Trophoblast cell (in vitro differentiated cells and primary cell): ENCODE measurements at regions not wholly inside any gene's neighbourhood (a gene's known extent, or its start where the extent isn't known, plus 50 kb on each side); places are given as distances from the start of the nearest gene placed in this dataset.

Experiments
- DNase-seq, 2 donors: peaks; one replicate each; pipeline ENCODE4 v3.0.0-alpha.2; 2016
- H2AFZ ChIP-seq: 2 replicates; pipeline ENCODE4 v1.6.1; 2013; ENCODE audit warnings: low read length, moderate library complexity, mild to moderate bottlenecking; ENCODE audit not compliant: insufficient read depth, poor library complexity
- H2AK5ac ChIP-seq: 2 replicates; pipeline ENCODE4 v1.6.1; 2013; ENCODE audit warnings: mild to moderate bottlenecking, low read length
- H2BK120ac ChIP-seq: 2 replicates; pipeline ENCODE4 v1.6.1; 2013; ENCODE audit warnings: low read length, mild to moderate bottlenecking, moderate library complexity; ENCODE audit not compliant: insufficient read depth, poor library complexity
- H2BK12ac ChIP-seq: 2 replicates; pipeline ENCODE4 v1.6.1; 2013; ENCODE audit warnings: mild to moderate bottlenecking, low read length, moderate library complexity
- H2BK5ac ChIP-seq: 2 replicates; pipeline ENCODE4 v1.6.1; 2013; ENCODE audit warnings: low read length, low read depth, moderate library complexity, mild to moderate bottlenecking; ENCODE audit not compliant: poor library complexity
- H3K14ac ChIP-seq: 2 replicates; pipeline ENCODE4 v1.6.1; 2013; ENCODE audit warnings: mild to moderate bottlenecking, low read length
- H3K18ac ChIP-seq: 2 replicates; pipeline ENCODE4 v1.6.1; 2013; ENCODE audit warnings: mild to moderate bottlenecking, low read length
- H3K23ac ChIP-seq: 2 replicates; pipeline ENCODE4 v1.6.1; 2013; ENCODE audit warnings: low read length
- H3K27ac ChIP-seq: 2 replicates; pipeline ENCODE4 v1.5.1; 2013; ENCODE audit warnings: low read depth, mild to moderate bottlenecking, inconsistent platforms, low read length, moderate library complexity
- H3K27me3 ChIP-seq: 2 replicates; pipeline ENCODE4 v1.6.1; 2013; ENCODE audit warnings: inconsistent platforms, mild to moderate bottlenecking, low read length, moderate library complexity; ENCODE audit not compliant: insufficient read depth
- H3K36me3 ChIP-seq, 2 experiments: 1 replicate in 1 of 2; 2 replicates in 1 of 2; pipeline ENCODE4 v1.6.1; 2013; ENCODE audit warnings: low read length in 2 of 2, mild to moderate bottlenecking in 2 of 2, moderate library complexity in 1 of 2; ENCODE audit not compliant: insufficient read depth in 2 of 2, control insufficient read depth in 1 of 2
- H3K4ac ChIP-seq: 2 replicates; pipeline ENCODE4 v1.6.1; 2013; ENCODE audit warnings: low read depth, mild to moderate bottlenecking, low read length, moderate library complexity
- H3K4me1 ChIP-seq, 2 experiments: 1 replicate in 1 of 2; 2 replicates in 1 of 2; pipeline ENCODE4 v1.6.1; 2013; ENCODE audit warnings: low read length in 2 of 2, mild to moderate bottlenecking in 2 of 2, moderate library complexity in 1 of 2; ENCODE audit not compliant: insufficient read depth in 2 of 2, control insufficient read depth in 1 of 2
- H3K4me2 ChIP-seq: 2 replicates; pipeline ENCODE4 v1.6.1; 2013; ENCODE audit warnings: inconsistent platforms, mild to moderate bottlenecking, low read length, moderate library complexity
- H3K4me3 ChIP-seq: 2 replicates; pipeline ENCODE4 v1.5.1; 2013; ENCODE audit warnings: mild to moderate bottlenecking, low read depth, low read length, inconsistent platforms
- H3K79me1 ChIP-seq: one replicate; pipeline ENCODE4 v1.6.1; 2013; ENCODE audit warnings: low read length
- H3K79me2 ChIP-seq: 2 replicates; pipeline ENCODE4 v1.6.1; 2013; ENCODE audit warnings: low read length, mild to moderate bottlenecking; ENCODE audit not compliant: control insufficient read depth, insufficient read depth, poor library complexity
- H3K9ac ChIP-seq: 2 replicates; pipeline ENCODE4 v1.6.1; 2013; ENCODE audit warnings: mild to moderate bottlenecking, low read length
- H3K9me3 ChIP-seq: 2 replicates; pipeline ENCODE4 v1.6.1; 2013; ENCODE audit warnings: low read depth, mild to moderate bottlenecking, control low read depth, inconsistent platforms, low read length; ENCODE audit not compliant: insufficient read depth
- H4K12ac ChIP-seq: 2 replicates; pipeline ENCODE4 v1.6.1; 2013; ENCODE audit warnings: low read depth, mild to moderate bottlenecking, low read length, moderate library complexity
- H4K8ac ChIP-seq: 2 replicates; pipeline ENCODE4 v1.6.1; 2013; ENCODE audit warnings: low read depth, mild to moderate bottlenecking, low read length, moderate library complexity
- H4K91ac ChIP-seq: one replicate; pipeline ENCODE4 v1.6.1; 2013; ENCODE audit warnings: low read depth, mild to moderate bottlenecking, low read length, moderate library complexity
- WGBS: extraction: QIAGEN DNeasy Blood & Tissue Kit; methylation state at CpG from one replicate; pipeline ENCODE4 v1.1.7; 2013; ENCODE audit warnings: missing lambda C conversion rate; ENCODE audit not compliant: insufficient read length, insufficient coverage; ENCODE audit errors: extremely low coverage; 5-methylcytosine and 5-hydroxymethylcytosine counted together

DNA sequence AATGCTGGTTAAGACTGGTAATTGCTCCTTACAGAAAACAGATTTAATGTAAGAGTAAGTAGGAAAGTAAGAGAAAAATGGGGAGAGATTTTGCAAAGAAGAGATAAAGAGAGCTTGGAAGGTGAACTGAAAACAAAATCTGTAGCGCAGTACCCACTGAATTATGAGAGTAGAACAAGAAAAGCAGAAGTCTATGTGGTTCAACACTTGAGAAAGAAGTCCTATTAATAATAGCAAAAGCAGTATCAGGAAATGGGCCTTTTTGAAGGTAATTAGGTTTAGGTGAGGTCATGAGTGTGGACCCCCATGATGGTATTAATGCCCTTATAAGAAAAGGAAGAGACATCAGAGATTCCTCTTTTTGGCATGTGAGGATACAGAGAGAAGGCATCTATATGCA lies 460.6 kb downstream of the CETN3 start:
- Histone ChIP-seq H3K36me3 (no peaks in the 10 kb centered on the region), H3K27me3 (no peaks in the 10 kb centered on the region), H3K4me2 (no peak overlapping the region), H4K91ac (no peak overlapping the region), H2BK5ac (no peak overlapping the region), H4K12ac (no peak overlapping the region), H3K18ac (no peak overlapping the region), H2BK12ac (no peak overlapping the region), H3K79me1 (no peaks in the 10 kb centered on the region), H3K23ac (no peak overlapping the region), H2AFZ (no peak overlapping the region), H3K4me1 (no peaks in the 10 kb centered on the region), H3K9ac (no peak overlapping the region), H3K4ac (no peak overlapping the region), H3K4me3 (no peak overlapping the region), H2AK5ac (no peak overlapping the region), H3K27ac (no peak overlapping the region), H3K79me2 (no peaks in the 10 kb centered on the region), H2BK120ac (no peak overlapping the region), H3K14ac (no peak overlapping the region), H3K9me3 (no peaks in the 10 kb centered on the region), H4K8ac (no peak overlapping the region)
- DNase-seq: no peak
- no CpG with 5 or more reads among the region's 1 CpG for WGBS

DNA sequence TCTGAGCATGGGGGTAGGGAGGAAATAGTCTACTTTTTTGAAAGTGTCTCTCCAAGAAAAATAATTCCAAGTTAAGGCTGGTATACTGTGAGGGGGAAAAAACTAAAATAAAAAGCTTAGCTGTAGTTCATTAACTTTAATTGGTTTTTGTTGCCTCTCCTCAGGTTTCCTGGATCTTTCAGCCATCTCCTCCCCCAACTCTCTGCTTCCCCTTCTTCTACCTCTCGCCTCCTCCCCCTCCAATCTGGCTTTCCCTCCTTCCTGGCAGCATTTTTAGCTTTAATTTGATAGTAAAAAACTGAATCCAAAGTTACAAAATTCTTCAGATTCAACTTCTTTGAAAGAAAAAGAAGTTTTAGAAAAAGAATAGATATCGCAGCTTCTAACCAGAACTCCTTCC lies 462.6 kb downstream of the CETN3 start:
- no peak overlapping the region for H3K4me3 ChIP-seq
- no peaks in the 10 kb centered on the region for H3K4me1 ChIP-seq
- H3K14ac ChIP-seq: no peak overlapping the region
- no peaks in the 10 kb centered on the region for H3K9me3 ChIP-seq
- H3K79me1 ChIP-seq: no peaks in the 10 kb centered on the region
- H3K36me3 ChIP-seq: no peaks in the 10 kb centered on the region
- H2BK120ac ChIP-seq: no peak overlapping the region
- no peak overlapping the region for H2AFZ ChIP-seq
- H2AK5ac ChIP-seq: no peak overlapping the region
- H3K9ac ChIP-seq: no peak overlapping the region
- H3K23ac ChIP-seq: no peak overlapping the region
- no peaks in the 10 kb centered on the region for H3K27me3 ChIP-seq
- no peak overlapping the region for H2BK5ac ChIP-seq
- H3K79me2 ChIP-seq: no peaks in the 10 kb centered on the region
- H4K12ac ChIP-seq: no peak overlapping the region
- no peak for DNase-seq
- no peak overlapping the region for H3K4ac ChIP-seq
- no peak overlapping the region for H3K18ac ChIP-seq
- no peak overlapping the region for H3K4me2 ChIP-seq
- no peak overlapping the region for H3K27ac ChIP-seq
- H4K8ac ChIP-seq: no peak overlapping the region
- WGBS: no CpG with 5 or more reads among the region's 2 CpGs
- no peak overlapping the region for H2BK12ac ChIP-seq
- no peak overlapping the region for H4K91ac ChIP-seq

GRCh38 chr5:89946508-89946907 lies 463.0 kb downstream of the CETN3 start:
- Histone ChIP-seq H3K27ac (no peak overlapping the region), H4K91ac (no peak overlapping the region), H4K12ac (no peak overlapping the region), H3K23ac (no peak overlapping the region), H2BK12ac (no peak overlapping the region), H3K36me3 (no peaks in the 10 kb centered on the region), H4K8ac (no peak overlapping the region), H3K4me2 (no peak overlapping the region), H2BK5ac (no peak overlapping the region), H3K79me1 (no peaks in the 10 kb centered on the region), H3K9me3 (no peaks in the 10 kb centered on the region), H3K4me1 (no peaks in the 10 kb centered on the region), H3K79me2 (no peaks in the 10 kb centered on the region), H3K18ac (no peak overlapping the region), H2BK120ac (no peak overlapping the region), H3K14ac (no peak overlapping the region), H3K4ac (no peak overlapping the region), H2AFZ (no peak overlapping the region), H2AK5ac (no peak overlapping the region), H3K4me3 (no peak overlapping the region), H3K9ac (no peak overlapping the region), H3K27me3 (no peaks in the 10 kb centered on the region)
- no CpG with 5 or more reads among the region's 4 CpGs for WGBS
- no peak for DNase-seq

DNA sequence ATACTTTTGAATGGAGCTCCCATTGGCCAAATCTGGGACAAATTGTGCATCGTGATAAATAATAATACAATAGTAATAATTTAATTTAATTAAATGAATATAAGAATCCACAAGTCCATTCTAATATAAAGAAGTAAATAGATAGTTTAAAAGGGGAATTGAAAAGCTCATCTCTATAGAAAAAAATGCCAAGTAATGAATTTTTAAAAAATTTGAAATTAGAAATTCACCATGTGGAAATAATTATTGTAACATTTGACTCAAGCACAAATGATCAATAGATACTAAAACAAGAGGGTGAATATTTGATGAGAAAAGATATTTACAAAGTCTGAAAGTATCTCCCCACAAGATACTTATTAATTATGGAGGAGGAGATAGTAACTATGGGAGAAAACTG lies 467.4 kb downstream of the CETN3 start:
- Histone ChIP-seq H4K12ac (no peak overlapping the region), H3K14ac (no peak overlapping the region), H4K8ac (no peak overlapping the region), H2BK5ac (no peak overlapping the region), H4K91ac (no peak overlapping the region), H3K27ac (no peak overlapping the region), H3K4me1 (no peaks in the 10 kb centered on the region), H3K23ac (no peak overlapping the region), H2AFZ (no peak overlapping the region), H3K27me3 (no peaks in the 10 kb centered on the region), H2BK120ac (no peak overlapping the region), H3K36me3 (no peaks in the 10 kb centered on the region), H3K4me2 (no peak overlapping the region), H2AK5ac (no peak overlapping the region), H3K4me3 (no peak overlapping the region), H3K9ac (no peak overlapping the region), H3K79me2 (no peaks in the 10 kb centered on the region), H2BK12ac (no peak overlapping the region), H3K18ac (no peak overlapping the region), H3K9me3 (no peaks in the 10 kb centered on the region), H3K79me1 (no peaks in the 10 kb centered on the region), H3K4ac (no peak overlapping the region)
- WGBS: no CpG with 5 or more reads among the region's 1 CpG
- DNase-seq: no peak
